ENCODE measurements at regions not wholly inside any gene's neighbourhood (a gene's known extent, or its start where the extent isn't known, plus 50 kb on each side); places are given as distances from the start of the nearest gene placed in this dataset.

GRCh38 chr10:44659320-44659719, 251.8 kb upstream of the TMEM72 start:
- no peak for DNase-seq (ENCODE audit: extremely low read depth in 1 of 11, low read depth in 9 of 11, low spot score in 4 of 11)

GRCh38 chr10:44660271-44660670, 250.9 kb upstream of the TMEM72 start:
- DNase-seq (ENCODE audit: extremely low read depth in 1 of 11, low read depth in 9 of 11, low spot score in 4 of 11) = no peak

- DNase-seq (ENCODE audit: extremely low read depth in 1 of 11, low read depth in 9 of 11, low spot score in 4 of 11) = no peak
Observed at GRCh38 chr10:44662051-44662450, 249.1 kb upstream of the TMEM72 start.

- DNase-seq (ENCODE audit: extremely low read depth in 1 of 11, low read depth in 9 of 11, low spot score in 4 of 11) = no peak
Observed at GRCh38 chr10:44668336-44668735, 242.8 kb upstream of the TMEM72 start.

- no peak for DNase-seq (ENCODE audit: extremely low read depth in 1 of 11, low read depth in 9 of 11, low spot score in 4 of 11)
Observed at GRCh38 chr10:44671319-44671718, 239.8 kb upstream of the TMEM72 start.

- DNase-seq (ENCODE audit: extremely low read depth in 1 of 11, low read depth in 9 of 11, low spot score in 4 of 11) = no peak
Observed at GRCh38 chr10:44673245-44673983, 237.7 kb upstream of the TMEM72 start.

GRCh38 chr10:44674536-44675386, 236.4 kb upstream of the TMEM72 start:
- no peak for DNase-seq (ENCODE audit: extremely low read depth in 1 of 11, low read depth in 9 of 11, low spot score in 4 of 11)

- no peak for DNase-seq (ENCODE audit: extremely low read depth in 1 of 11, low read depth in 9 of 11, low spot score in 4 of 11)
Observed at GRCh38 chr10:44675387-44675874, 235.7 kb upstream of the TMEM72 start.

GRCh38 chr10:44680764-44681163, 230.4 kb upstream of the TMEM72 start:
- no peak for DNase-seq (ENCODE audit: extremely low read depth in 1 of 11, low read depth in 9 of 11, low spot score in 4 of 11)

- DNase-seq (ENCODE audit: extremely low read depth in 1 of 11, low read depth in 9 of 11, low spot score in 4 of 11) = peak in 1 of 11 donors; percentile 4
Observed at GRCh38 chr10:44682507-44682906, 228.6 kb upstream of the TMEM72 start.

- no peak for DNase-seq (ENCODE audit: extremely low read depth in 1 of 11, low read depth in 9 of 11, low spot score in 4 of 11)
Observed at GRCh38 chr10:44684661-44685060, 226.5 kb upstream of the TMEM72 start.

- DNase-seq (ENCODE audit: extremely low read depth in 1 of 11, low read depth in 9 of 11, low spot score in 4 of 11) = no peak
Observed at GRCh38 chr10:44685220-44685619, 225.9 kb upstream of the TMEM72 start.

- DNase-seq (ENCODE audit: extremely low read depth in 1 of 11, low read depth in 9 of 11, low spot score in 4 of 11) = no peak
Observed at GRCh38 chr10:44685747-44686146, 225.4 kb upstream of the TMEM72 start.

GRCh38 chr10:44689368-44689767, 221.8 kb upstream of the TMEM72 start:
- no peak for DNase-seq (ENCODE audit: extremely low read depth in 1 of 11, low read depth in 9 of 11, low spot score in 4 of 11)

- peak in 1 of 11 donors; percentile 9 for DNase-seq (ENCODE audit: extremely low read depth in 1 of 11, low read depth in 9 of 11, low spot score in 4 of 11)
Observed at GRCh38 chr10:44696496-44696895, 214.6 kb upstream of the TMEM72 start.

GRCh38 chr10:44697116-44697515, 214.0 kb upstream of the TMEM72 start:
- peak in 2 of 11 donors; percentile 3 to 15 for DNase-seq (ENCODE audit: extremely low read depth in 1 of 11, low read depth in 9 of 11, low spot score in 4 of 11)

GRCh38 chr10:44702531-44702930, 208.6 kb upstream of the TMEM72 start:
- DNase-seq (ENCODE audit: extremely low read depth in 1 of 11, low read depth in 9 of 11, low spot score in 4 of 11) = no peak

GRCh38 chr10:44703241-44704155, 207.6 kb upstream of the TMEM72 start:
- DNase-seq (ENCODE audit: extremely low read depth in 1 of 11, low read depth in 9 of 11, low spot score in 4 of 11) = no peak

- DNase-seq (ENCODE audit: extremely low read depth in 1 of 11, low read depth in 9 of 11, low spot score in 4 of 11) = no peak
Observed at GRCh38 chr10:44704616-44705015, 206.5 kb upstream of the TMEM72 start.

Data from renal cortex interstitium (tissue), 11 donors.